Left ventricle myocardium inferior (tissue), 1 donor: ENCODE measurements at regions not wholly inside any gene's neighbourhood (a gene's known extent, or its start where the extent isn't known, plus 50 kb on each side); places are given as distances from the start of the nearest gene placed in this dataset.

Source experiments
- DNase-seq: peaks from one replicate; pipeline ENCODE4 v3.0.0-alpha.2; 2020
- H3K27ac ChIP-seq: fragments of 200-600 bp; replicated peaks from 2 replicates; pipeline ENCODE4 v1.8.0; 2021
- H3K27me3 ChIP-seq: fragments of 200-600 bp; 2 replicates; pipeline ENCODE4 v1.8.0; 2021; ENCODE audit warnings: low read depth
- H3K36me3 ChIP-seq: fragments of 200-600 bp; 2 replicates; pipeline ENCODE4 v1.8.0; 2021
- H3K4me1 ChIP-seq: fragments of 200-600 bp; 2 replicates; pipeline ENCODE4 v1.8.0; 2021
- H3K4me3 ChIP-seq: fragments of 200-600 bp; 2 replicates; pipeline ENCODE4 v1.8.0; 2021; ENCODE audit warnings: mild to moderate bottlenecking, moderate library complexity
- H3K9me3 ChIP-seq: fragments of 200-600 bp; replicated peaks from 2 replicates; pipeline ENCODE4 v1.8.0; 2021
- intact Hi-C: fragments of 100-400 bp; cut with micrococcal nuclease; formaldehyde crosslinking; loops from one replicate; pipeline ENCODE4 v1.11.0; 2022
- TF ChIP-seq, protein P1 (sequence below): fragments of 200-600 bp; IDR thresholded peaks from 2 replicates; pipeline ENCODE4 v1.8.0; 2021; ENCODE audit warnings: antibody characterized with exemption, mild to moderate bottlenecking, borderline replicate concordance
- donor health status: DM: no; HTN: yes; CAD: no; lungs with severe emphysema.

DNA sequence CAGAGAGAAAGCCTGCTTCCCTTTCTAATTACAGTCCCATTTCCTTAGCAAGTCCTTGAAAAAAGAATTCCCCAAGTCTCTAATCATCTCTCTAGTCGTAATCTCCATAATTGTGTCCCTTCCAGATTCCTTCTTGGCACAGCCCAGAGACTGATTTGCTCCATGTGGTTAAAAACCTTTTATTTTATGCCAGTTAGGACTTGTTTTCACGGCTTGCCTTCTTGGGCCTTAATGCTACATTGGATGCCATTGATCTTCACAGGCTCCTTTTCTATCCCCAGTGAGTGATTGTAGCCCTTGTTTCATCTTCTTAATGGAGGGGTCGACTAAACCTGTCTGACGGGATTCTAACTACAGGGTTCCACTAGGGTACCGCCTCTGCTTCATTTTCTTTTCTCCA is 650.6 kb upstream of the ARID1B start:
- no peak overlapping the region for H3K4me3 ChIP-seq
- peaks cover 4% of the 10 kb centered on the region for H3K4me1 ChIP-seq
- no peak overlapping the region for H3K27ac ChIP-seq
- intact Hi-C loops = no loop called here
- DNase-seq = no peak
- no peaks in the 10 kb centered on the region for H3K36me3 ChIP-seq
- H3K27me3 ChIP-seq = no peaks in the 10 kb centered on the region
- H3K9me3 ChIP-seq = no peaks in the 10 kb centered on the region
- TF ChIP-seq, protein P1, sequence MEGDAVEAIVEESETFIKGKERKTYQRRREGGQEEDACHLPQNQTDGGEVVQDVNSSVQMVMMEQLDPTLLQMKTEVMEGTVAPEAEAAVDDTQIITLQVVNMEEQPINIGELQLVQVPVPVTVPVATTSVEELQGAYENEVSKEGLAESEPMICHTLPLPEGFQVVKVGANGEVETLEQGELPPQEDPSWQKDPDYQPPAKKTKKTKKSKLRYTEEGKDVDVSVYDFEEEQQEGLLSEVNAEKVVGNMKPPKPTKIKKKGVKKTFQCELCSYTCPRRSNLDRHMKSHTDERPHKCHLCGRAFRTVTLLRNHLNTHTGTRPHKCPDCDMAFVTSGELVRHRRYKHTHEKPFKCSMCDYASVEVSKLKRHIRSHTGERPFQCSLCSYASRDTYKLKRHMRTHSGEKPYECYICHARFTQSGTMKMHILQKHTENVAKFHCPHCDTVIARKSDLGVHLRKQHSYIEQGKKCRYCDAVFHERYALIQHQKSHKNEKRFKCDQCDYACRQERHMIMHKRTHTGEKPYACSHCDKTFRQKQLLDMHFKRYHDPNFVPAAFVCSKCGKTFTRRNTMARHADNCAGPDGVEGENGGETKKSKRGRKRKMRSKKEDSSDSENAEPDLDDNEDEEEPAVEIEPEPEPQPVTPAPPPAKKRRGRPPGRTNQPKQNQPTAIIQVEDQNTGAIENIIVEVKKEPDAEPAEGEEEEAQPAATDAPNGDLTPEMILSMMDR = no peak

DNA sequence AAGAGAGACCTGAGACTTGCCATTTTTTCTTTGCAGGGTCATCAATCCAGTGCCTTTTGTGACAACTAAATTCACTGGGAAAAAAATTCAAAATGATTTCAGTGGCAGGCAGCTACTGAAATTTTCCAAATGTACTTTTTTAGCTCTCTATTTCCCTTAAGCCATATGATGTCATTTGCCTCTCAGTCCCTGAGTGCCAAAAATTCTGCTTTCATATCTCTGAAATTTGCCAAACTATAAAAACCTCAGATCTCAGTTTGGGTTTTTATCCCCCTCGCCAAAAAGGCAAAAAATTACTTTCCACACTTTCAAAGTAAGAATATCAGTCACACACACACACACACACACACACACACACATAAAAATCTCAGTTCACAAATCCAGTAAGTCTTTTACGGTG is 651.3 kb upstream of the ARID1B start:
- Histone ChIP-seq H3K27me3 (no peaks in the 10 kb centered on the region), H3K4me1 (peaks cover 4% of the 10 kb centered on the region), H3K27ac (no peak overlapping the region), H3K9me3 (no peaks in the 10 kb centered on the region), H3K36me3 (no peaks in the 10 kb centered on the region), H3K4me3 (no peak overlapping the region)
- intact Hi-C loops = no loop called here
- TF ChIP-seq, protein P1 = no peak
- DNase-seq = no peak

DNA sequence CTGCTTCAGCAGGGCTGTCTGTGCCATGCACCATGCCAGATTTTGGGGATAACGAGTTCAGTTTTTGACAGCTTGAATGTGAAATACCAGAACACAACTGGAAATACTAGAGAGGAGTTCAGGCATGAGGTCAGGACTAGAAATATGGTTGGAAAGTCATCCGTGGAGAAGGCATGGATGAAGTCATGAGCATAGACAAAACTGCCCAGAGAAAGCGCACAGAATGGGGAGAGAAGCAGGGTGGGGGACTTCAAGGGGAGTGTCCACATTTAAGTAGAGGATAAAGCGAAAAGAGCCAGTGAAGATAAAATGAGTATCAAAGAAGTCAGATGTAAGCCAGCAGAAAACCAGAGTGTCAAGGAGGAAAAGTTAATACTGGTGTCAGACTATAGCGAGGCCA is 653.4 kb upstream of the ARID1B start:
- Histone ChIP-seq H3K36me3 (no peaks in the 10 kb centered on the region), H3K4me1 (peaks cover 4% of the 10 kb centered on the region), H3K27me3 (no peaks in the 10 kb centered on the region), H3K27ac (no peak overlapping the region), H3K4me3 (no peak overlapping the region), H3K9me3 (no peaks in the 10 kb centered on the region)
- intact Hi-C loops = no loop called here
- DNase-seq = no peak
- TF ChIP-seq, protein P1 = no peak

DNA sequence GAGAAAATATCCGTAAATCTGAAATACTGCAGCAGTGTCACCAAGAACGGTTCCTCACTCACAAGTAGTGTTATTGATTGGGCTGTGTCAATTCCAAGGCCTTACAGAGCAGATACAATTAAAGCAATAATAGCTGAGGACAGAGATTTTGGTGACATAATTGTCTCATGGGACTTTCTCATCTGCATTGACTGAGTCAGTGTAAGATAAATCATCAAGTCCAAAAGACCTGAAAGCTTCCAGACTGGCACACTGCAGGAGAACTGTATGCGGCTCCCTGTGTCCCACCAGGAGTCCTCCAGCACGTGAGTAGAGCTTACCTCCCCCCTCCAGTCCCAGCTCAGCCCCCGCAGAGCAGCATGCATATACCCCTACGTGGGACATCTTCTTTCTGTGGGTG is 655.2 kb upstream of the ARID1B start:
- no peak overlapping the region for H3K4me3 ChIP-seq
- H3K4me1 ChIP-seq = peaks cover 4% of the 10 kb centered on the region
- no peak overlapping the region for H3K27ac ChIP-seq
- no peak for DNase-seq
- no peaks in the 10 kb centered on the region for H3K27me3 ChIP-seq
- H3K36me3 ChIP-seq = no peaks in the 10 kb centered on the region
- H3K9me3 ChIP-seq = peaks cover 10% of the 10 kb centered on the region
- TF ChIP-seq, protein P1 = no peak
- intact Hi-C loops = no loop called here

DNA sequence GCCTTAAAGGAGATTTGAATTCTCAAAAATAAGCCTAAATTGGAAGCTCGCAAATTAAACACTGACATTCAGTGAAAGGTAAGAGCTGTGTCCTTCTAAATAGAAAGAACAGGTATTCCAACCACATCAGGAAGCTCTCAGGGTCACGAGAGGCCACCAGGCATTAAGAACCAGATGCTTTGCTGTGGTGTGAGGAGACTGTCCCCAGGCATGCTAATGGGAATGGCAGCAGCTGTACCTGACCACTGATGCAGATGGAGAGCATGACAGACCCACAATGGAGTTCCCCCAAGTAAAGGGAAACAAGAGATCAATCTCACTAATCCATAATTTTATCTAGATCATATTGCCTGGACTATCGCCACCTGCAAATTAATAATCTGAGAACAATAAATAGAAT is 658.9 kb upstream of the NOX3 start:
- TF ChIP-seq, protein P1 = no peak
- Histone ChIP-seq H3K9me3 (peaks cover 12% of the 10 kb centered on the region), H3K4me1 (no peaks in the 10 kb centered on the region), H3K27me3 (no peaks in the 10 kb centered on the region), H3K36me3 (no peaks in the 10 kb centered on the region), H3K4me3 (no peak overlapping the region), H3K27ac (no peak overlapping the region)
- intact Hi-C loops = no loop called here
- no peak for DNase-seq

DNA sequence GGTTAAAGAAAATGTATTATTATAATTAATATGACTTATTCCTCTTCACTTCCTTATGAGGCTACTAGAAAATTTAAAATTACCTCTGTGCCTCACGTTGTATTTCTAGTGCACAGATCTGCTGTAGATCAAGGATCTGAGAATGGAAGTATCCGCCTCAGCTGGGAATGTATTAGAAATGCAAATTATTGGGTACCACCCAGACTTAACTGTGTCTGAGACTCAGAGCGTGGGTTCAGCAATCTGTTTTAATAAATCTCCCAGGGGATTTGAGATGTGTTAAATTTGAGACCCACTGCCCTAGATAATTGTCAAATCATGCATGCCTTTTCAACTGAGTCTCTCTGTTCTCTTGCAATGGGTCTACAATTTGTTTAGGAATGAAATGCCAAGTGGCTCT is 658.0 kb upstream of the NOX3 start:
- Histone ChIP-seq H3K27ac (no peak overlapping the region), H3K9me3 (peaks cover 12% of the 10 kb centered on the region), H3K4me3 (no peak overlapping the region), H3K36me3 (no peaks in the 10 kb centered on the region), H3K4me1 (no peaks in the 10 kb centered on the region), H3K27me3 (no peaks in the 10 kb centered on the region)
- TF ChIP-seq, protein P1 = no peak
- no peak for DNase-seq
- intact Hi-C loops = no loop called here
